Brain microvascular endothelial cell (primary cell): ENCODE measurements at regions not wholly inside any gene's neighbourhood (a gene's known extent, or its start where the extent isn't known, plus 50 kb on each side); places are given as distances from the start of the nearest gene placed in this dataset.

Experiments
- DNase-seq: peaks from one replicate; pipeline ENCODE4 v3.0.0-alpha.2; 2020
- H3K27ac ChIP-seq: fragments of 250-450 bp; sonication (Bioruptor Pico); 2 replicates; pipeline ENCODE4 v1.5.1; 2020; ENCODE audit warnings: mild to moderate bottlenecking, moderate library complexity
- H3K27me3 ChIP-seq: fragments of 250-450 bp; sonication (Bioruptor Pico); replicated peaks from 2 replicates; pipeline ENCODE4 v1.5.1; 2020; ENCODE audit warnings: mild to moderate bottlenecking
- H3K36me3 ChIP-seq: fragments of 250-450 bp; sonication (Bioruptor Pico); replicated peaks from 2 replicates; pipeline ENCODE4 v1.5.1; 2020; ENCODE audit warnings: mild to moderate bottlenecking
- H3K4me3 ChIP-seq: 2 replicates; pipeline ENCODE4 v1.5.1; 2011; ENCODE audit warnings: low read depth, mild to moderate bottlenecking, control low read depth, low read length, moderate library complexity
- in situ Hi-C: cut with HindIII; loops from 2 replicates; pipeline ENCODE4 v1.10.0; 2017; ENCODE audit warnings: low sequenced_read_pairs, low pct_ligation_motif_present
- TF ChIP-seq, protein P1 (sequence below): IDR thresholded peaks from 2 replicates; pipeline ENCODE4 v1.5.1; 2011; ENCODE audit warnings: low read depth, mild to moderate bottlenecking, moderate library complexity, low read length, control low read depth, inconsistent platforms; ENCODE audit errors: missing control alignments

DNA sequence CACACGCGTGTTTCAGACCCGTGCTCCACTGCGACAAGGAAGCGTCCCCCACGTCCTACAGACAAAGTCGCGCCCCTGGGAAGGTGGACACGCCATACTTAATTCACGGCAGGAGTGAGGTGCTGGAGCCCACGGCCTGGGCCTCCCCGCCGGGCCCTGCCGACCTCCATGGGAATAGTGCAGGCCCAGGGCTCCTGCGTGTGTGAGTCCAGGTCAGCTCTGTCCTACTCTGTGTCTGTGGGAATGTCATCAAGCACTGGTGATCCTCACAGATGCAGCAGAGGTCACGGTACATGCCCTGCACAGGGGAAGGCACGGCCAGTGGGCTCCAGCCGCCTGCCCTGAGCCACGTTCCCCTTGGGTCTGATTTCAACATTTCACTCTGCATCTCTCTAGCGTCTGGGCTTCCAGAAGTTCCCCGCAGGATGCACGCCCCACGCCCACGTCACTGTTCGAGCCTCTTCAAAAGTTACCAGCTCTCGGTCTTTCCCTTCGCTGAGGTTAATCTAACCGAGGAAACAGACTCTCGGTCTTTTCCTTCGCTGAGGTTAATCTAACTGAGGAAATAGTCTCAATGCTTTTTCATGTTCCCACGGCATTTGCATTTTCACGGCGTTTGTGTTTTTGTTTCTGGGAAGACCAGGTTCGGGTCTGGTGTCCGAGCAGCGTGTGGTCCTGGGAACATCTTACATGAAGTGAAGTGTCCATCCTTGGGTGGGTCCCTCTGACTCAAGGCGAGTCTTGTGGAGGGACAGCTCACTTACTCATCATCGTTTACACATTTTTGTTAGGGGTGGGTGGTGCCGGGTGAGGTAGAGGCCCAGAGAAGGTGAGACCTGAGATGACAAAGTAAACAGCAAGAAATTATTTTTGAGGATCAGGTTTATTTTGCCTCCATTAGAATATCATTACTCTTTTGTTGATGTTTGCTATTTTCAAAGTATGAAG lies 157.3 kb upstream of the ALKAL2 start:
- Histone ChIP-seq H3K27me3 (no peaks in the 10 kb centered on the region), H3K27ac (no peak overlapping the region), H3K36me3 (no peaks in the 10 kb centered on the region), H3K4me3 (no peak overlapping the region)
- no peak for DNase-seq
- TF ChIP-seq, protein P1, sequence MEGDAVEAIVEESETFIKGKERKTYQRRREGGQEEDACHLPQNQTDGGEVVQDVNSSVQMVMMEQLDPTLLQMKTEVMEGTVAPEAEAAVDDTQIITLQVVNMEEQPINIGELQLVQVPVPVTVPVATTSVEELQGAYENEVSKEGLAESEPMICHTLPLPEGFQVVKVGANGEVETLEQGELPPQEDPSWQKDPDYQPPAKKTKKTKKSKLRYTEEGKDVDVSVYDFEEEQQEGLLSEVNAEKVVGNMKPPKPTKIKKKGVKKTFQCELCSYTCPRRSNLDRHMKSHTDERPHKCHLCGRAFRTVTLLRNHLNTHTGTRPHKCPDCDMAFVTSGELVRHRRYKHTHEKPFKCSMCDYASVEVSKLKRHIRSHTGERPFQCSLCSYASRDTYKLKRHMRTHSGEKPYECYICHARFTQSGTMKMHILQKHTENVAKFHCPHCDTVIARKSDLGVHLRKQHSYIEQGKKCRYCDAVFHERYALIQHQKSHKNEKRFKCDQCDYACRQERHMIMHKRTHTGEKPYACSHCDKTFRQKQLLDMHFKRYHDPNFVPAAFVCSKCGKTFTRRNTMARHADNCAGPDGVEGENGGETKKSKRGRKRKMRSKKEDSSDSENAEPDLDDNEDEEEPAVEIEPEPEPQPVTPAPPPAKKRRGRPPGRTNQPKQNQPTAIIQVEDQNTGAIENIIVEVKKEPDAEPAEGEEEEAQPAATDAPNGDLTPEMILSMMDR: no peak
- in situ Hi-C loops: no loop called here

DNA sequence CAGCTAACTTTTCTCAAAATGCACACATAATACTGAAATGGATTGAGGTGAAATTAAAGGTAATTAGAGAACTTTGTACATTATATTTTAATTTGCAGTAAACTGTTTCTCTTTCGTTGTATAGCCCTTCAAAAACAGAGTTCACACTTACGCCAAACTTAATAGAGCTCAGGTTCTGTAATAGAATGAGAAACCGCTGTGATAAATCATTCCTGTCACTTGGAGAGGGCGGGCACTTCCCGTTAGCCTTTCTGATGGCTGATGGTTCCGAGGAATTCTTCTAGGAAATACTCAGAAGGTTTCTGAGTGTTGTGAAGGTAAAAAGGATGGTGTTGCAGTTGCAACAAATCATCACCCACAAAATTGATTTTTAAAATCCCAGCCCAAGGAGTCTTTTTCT lies 155.8 kb upstream of the ALKAL2 start:
- Histone ChIP-seq H3K27me3 (no peaks in the 10 kb centered on the region), H3K27ac (no peak overlapping the region), H3K4me3 (no peak overlapping the region), H3K36me3 (no peaks in the 10 kb centered on the region)
- TF ChIP-seq, protein P1: no peak
- DNase-seq: no peak
- in situ Hi-C loops: no loop called here

DNA sequence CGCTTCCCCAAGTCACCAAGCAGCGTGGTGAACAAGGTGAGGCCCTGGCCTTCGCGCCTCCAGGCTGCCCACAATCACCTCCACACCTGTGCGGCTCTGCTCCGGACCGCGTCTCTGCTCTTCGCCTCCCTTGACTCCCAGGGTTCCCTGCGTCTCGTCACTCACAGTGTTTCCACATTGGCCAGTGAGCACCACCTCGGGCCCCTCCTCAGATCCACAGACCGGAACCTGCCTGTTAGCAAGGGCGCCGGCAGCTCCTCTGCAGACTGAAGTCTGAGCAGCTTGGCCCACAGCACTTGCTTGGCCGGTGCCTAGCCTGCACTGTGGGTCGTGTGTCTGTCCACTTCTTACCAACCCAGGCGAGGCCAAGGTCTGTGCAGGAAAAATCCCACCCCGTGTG lies 155.3 kb upstream of the ALKAL2 start:
- Histone ChIP-seq H3K27me3 (no peaks in the 10 kb centered on the region), H3K27ac (no peak overlapping the region), H3K36me3 (no peaks in the 10 kb centered on the region), H3K4me3 (no peak overlapping the region)
- TF ChIP-seq, protein P1: no peak
- in situ Hi-C loops: no loop called here
- DNase-seq: no peak

DNA sequence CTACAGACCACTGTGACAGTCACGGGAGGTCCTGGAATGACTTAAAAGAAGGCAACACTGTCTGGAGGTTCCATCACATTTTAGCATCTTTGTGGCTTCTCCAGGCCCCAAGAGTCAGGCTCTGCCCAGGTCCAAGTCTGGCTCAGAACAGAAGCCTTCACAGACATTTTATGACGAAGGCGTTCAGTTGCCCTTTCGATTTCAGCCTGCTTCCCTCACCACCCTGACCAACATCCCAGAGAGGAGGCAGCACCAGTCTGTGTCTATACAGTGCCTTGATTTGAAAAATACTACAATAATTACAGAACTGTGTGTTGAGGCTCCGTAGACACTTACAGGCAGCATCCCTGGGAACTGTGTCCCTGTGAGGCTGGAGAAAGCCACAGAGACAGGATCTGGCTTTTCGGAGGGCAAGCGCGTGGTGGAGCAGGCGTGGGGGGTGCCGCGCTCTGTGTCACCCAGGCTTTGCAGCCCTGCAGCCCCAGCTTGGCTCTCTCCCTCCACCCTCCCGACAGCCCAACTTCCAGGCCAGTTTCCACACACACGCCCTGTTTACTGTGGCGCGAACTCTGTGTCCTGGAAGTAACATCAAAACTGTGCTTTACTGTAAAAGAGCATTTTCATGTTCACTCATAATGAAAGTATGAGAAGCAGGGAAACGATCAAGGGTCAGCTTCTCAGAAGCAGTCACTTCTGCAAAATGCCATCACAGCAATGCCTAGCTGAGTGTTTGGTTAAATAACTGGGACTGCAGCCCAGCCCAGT lies 153.5 kb upstream of the ALKAL2 start:
- H3K36me3 ChIP-seq: no peaks in the 10 kb centered on the region
- TF ChIP-seq, protein P1: no peak
- H3K27me3 ChIP-seq: no peaks in the 10 kb centered on the region
- in situ Hi-C loops: no loop called here
- no peak for DNase-seq
- H3K27ac ChIP-seq: no peak overlapping the region
- H3K4me3 ChIP-seq: no peak overlapping the region

DNA sequence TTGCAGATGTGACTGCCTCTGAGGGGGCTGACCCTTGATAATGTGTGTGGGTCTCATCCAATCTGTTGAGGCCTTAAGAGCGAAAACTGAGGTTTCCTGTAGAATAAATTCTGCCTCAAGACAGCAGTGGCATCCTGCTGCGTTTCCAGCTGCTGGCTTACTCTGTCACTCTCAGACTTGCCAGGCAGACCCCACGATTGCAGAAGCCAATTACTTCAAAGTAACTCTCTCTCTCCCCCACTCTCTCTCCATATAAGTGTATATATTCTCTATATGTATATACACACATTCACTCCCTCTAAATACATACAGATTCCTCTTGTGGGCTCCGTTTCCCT lies 152.5 kb upstream of the ALKAL2 start:
- DNase-seq: no peak

More for the DNA sequence above, 152.5 kb upstream of the ALKAL2 start:
- H3K27ac ChIP-seq: no peak overlapping the region
- in situ Hi-C loops: no loop called here
- H3K27me3 ChIP-seq: no peaks in the 10 kb centered on the region
- TF ChIP-seq, protein P1: no peak
- H3K36me3 ChIP-seq: no peaks in the 10 kb centered on the region
- no peak overlapping the region for H3K4me3 ChIP-seq
